CD4-positive, alpha-beta T cell treated with Interleukin-6 for 4 hours (primary cell): ENCODE measurements at regions not wholly inside any gene's neighbourhood (a gene's known extent, or its start where the extent isn't known, plus 50 kb on each side); places are given as distances from the start of the nearest gene placed in this dataset.

Experiments used
- DNase-seq: peaks from one replicate; pipeline ENCODE4 v3.0.0-alpha.2; 2020; ENCODE audit warnings: mixed read lengths

DNA sequence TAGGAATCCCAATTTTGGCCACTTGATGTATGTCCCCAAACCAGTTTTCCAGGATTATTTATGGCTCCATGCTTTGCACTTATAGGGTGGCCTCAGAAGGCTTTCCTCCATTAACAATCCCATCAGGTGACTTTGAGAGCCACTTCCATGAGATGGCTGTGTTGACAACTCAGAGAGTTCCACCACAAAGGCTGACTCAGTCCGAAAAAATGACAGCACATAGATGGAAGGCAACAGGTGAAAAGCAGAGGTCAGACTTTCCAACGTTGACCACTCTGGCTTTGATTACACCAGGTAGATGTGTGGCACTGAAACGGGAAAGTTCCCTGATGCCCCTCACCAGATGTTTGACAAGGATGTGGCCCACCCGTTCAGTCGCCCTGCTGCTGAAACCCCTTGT, 431.4 kb upstream of the TNP1 start:
- no peak for DNase-seq

DNA sequence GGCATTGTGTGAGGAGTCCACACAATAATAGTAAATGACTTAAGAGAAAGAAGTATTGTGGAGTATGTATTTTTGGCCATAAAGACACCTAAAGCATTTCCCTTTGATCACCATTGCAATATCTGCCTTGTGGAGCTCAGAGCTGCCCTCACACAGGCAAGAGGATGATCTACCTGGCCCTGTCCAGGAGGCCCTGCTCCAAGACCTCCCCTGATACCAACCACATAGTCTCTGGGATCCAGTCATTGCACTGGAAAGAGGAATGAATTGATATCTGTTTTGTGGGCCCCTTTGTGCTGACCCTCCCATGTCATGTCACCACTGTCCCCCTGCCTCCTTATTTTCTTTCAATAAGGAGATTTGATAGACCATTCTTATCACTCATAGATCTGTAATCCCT, 430.6 kb upstream of the TNP1 start:
- DNase-seq: no peak

DNA sequence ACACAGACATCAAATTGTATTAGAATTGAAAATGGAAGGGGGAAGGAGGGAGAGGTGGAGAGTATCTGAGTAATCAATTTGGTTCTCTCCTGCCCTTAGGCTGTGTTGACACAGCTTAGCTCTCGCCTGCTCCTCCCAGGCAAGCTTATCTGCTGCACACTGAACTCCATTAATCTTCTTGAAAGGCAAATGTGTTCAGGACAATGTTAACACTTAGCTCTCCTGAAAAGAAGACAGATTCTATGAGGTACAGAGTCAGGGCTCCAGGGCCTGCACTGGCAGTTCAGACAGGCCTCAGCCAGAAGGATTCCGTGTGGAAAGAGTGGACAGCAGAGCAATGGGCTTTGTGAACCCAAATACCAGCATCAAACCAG, 430.0 kb upstream of the TNP1 start:
- DNase-seq: no peak

DNA sequence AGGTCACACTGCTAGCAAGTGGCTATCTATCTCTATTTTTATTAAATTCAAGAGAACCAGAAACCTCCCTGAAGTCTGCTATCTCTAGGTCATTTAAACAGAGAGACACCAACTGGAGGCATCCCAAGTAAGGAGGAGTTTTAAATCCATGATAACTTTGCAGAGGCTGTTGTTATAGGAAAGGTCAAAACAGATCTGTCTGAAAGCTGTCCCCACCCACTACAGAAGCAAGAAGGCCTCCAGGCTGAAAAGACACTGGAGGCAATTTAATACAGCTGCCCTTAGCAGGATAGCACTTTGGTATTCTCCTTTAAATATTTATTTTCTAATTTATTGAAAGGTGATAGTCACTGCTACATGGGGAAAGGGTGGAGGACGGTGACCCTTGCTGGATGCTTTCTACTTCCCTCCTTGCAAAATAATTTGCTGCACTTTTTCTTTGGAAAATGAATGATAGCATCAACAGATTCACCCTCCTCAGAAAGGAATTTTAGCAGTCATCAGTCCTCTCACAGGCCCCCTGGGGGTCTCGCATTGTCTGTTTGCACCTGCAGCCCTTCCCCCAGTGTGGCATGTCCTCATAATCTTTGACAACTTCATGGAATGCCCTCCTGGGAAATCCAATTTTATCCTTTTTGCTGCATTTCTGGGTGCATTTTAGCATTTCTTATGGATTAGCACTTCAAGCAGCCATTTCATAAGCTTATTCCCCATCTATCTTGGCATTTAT, 429.5 kb upstream of the TNP1 start:
- no peak for DNase-seq

DNA sequence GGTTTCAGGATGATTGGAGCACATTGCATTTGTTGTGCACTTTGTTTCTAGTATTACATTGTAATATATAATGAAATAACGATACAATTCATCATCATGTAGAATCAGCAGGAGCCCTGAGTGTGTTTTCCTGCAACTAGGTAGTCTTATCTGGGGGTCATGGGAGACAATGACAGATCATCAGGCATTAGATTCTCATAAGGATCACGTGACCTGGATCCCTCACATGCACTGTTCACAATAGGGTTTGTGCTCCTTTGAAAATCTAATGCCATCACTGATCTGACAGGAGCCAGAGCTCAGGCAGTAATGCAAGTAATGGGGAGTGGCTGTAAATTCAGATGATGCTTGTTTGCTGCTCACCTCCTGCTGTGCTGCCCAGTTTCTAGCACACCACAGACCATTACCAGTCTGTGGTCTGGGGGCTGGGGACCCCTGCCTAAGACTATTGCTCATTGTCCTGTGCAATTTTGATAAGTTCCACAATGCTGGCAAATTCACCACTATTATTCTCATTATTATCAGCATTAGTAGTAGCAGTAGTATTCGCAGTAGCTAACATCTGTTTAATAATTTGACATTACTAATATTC, 428.7 kb upstream of the TNP1 start:
- DNase-seq: no peak

DNA sequence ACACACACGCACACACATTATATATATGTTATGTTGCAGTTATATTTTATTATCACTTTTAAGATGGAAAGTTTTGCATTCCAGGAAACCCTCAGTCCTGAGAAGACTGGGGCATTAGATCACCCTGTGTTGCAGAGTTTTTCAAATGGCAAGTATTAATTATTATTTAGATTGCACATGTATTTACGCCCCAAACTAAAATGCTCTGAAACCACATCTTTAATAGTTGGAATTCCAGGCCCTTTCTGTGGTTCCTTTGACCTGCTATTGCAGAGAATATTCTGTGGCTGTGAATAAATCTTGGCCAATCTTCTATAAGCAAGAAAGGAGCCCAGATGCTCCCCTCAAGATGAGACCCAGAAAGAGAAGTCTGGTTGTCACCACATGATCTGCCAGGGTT, 427.0 kb upstream of the TNP1 start:
- DNase-seq: no peak

DNA sequence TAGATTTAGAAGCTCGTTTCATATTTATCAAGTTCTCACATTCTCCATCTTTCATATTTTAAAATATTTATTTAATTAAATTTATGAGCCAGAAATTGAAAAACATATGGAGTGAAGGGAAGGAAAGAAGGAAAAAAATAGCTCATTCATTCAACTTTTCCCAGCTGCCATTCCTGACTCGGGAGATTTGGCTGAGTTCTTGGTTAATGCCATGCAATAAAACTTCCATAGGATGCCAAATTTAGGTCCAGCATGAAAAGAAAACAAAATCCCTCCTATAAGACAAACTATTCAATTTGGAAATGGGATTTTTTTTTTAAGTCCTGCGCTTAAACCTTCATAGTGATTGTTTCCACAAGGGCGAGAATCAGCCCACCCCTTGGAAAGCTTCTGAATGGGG, 426.1 kb upstream of the TNP1 start:
- DNase-seq: no peak

DNA sequence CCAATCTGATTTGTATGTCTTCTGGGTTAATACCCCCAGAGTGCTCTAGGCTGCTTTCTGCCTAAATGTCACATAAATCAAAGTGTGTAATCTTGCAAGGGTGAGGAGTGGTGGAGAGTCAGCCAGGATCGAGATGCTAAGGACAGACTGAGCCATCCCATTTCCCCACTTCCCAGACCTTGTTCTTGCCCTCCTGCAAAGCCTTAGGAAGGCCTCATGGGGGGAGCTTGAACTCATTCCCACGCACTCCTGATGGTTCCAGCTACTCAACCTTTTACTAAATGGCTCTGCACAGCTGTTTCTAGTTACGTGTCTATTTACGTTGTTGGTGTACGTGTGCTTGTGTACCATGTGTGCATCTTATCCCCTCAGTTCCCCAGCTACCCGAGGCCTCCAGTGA, 423.6 kb upstream of the TNP1 start:
- no peak for DNase-seq

DNA sequence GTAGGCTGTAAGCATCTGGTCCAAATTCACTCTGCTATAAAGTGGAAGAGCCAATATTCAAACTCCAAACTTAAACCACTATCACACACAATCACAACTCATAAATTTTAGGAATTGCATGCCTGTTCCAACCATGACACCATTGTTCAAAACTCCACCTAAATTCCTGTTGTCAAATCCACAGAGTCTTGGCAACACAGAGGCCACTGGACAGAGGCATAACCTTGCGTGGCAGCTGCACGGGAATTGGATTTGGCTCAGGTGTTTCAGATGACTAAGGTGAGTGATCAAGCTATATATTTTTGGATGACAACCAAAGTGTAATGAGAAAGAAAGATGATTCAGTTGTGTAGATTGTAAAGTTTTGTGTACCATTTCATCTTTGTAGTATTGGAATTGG, 422.7 kb upstream of the TNP1 start:
- DNase-seq: no peak

DNA sequence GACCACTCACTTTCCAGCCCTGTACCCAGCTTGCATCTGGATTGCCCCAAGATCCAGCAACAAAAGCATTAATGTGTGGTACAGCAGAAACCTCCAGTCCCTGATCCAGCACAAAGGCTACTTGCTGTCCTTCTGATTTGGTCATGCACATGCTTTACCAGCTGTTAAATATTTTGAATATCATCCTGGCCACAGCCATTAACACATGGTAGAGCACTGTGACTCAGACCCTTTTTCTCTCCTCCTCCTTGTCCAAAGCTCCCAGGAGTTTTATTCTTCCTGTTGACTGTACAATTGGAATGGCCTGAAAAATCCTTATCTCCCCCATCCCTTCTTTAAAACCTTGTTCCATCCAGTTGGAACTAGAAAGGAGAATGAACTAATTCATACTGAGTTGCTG, 419.7 kb upstream of the TNP1 start:
- DNase-seq: no peak

DNA sequence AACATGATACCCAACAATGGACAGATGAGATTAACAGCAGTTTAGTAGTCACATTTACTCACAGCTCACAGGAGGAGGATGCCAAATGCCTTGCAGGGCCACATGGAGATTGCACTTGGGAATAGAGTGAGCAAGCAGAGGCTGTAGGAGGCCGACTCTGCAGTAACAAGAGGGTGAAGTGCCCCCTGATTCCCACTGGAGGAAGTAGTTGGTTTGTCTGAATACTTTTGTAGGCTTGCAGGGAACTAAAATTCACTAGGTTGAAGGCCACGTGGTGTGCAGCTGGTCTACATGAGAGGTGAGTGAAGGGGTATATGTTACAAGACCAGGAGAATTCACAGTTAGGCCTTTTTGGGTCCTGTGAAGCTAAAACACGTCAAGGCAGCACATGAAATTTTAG, 419.3 kb upstream of the TNP1 start:
- DNase-seq: no peak

DNA sequence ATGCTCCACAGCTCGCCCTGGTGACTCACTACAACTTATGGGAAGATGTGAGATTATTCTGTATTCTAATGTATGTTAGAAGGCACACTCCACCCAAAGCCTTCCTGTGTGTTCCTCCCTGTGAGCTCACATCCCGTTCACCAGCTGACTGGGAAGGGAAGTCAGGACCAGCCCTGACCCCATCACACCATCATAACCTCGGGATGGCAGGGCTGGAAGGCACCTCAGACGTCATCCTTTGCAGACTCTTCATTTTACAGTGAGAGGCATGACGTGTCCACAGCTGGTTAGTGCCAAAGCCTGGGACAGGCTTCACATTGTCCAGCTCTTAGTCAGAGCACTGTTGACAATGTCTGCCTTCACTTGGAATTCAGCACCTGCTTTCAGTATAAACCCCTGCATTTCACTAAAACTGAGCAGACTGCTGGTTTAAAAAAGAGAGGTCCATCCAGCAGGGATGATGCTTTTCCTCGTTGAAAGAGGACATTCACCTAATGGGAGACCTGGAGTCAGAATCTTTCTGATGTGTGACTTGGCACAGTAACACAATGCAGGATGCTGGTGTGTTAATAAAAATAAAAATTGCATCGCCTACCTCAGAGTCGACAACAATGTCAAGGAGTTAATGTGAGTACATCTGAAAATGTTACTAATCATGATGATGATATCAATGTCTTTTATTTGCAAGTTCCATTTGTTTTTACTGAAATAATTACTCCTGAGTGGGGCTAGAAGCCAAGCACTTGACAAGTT, 418.0 kb upstream of the TNP1 start:
- no peak for DNase-seq

DNA sequence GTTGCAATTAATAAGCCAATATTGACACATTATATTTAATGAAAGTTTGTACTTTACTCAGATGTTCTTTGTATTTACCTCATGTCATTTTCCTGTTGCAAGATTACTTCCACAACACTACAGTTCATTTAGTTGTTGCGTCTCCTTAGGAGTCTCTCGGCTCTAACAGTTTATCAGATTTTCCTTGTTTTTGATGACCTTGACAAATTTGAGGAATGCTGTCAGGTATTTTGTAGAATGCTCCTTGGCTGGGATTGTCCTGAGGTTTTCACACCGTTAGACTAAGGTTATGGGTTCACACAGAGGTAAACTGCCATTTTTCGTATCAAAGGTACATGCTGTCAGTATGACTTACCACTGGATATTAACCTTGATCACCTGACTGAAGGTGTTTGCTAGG, 416.6 kb upstream of the TNP1 start:
- no peak for DNase-seq

DNA sequence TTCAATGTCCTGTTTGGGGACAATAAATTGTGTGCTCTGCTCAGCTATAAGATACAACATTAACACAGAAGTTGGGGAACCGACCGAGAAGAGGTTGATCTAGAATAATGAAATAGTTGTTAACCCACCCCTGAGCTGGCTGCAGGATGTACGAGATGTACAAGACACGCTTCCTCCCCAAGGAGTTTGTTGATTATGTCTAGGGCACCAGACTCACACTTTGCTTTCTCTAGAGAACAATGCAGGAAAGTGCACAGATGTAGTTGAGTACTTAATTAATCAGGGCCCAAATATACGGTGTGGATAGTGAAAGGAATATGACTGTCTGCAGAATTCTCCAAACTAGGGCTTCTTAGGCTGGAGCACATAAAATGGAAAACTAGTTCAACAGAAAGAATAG, 415.2 kb upstream of the TNP1 start:
- DNase-seq: no peak

DNA sequence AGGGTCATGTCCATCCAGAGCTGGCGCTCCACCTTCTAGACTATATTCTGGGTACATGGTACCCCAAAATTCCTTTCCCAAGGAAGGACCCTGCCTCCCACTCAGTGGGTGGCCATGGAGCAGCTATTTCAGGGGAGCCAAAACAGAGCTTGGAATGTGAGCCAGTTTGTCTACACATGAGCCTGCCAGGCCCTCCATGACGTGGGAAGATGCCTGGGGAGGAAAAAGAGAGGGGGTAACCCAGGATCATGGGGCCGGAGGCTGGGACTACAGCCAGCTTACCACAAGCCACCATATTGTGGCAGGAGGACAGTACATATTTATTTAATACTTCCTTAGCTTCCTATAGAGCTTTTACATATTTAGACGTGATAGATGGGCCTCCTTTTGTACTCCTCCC, 414.7 kb upstream of the TNP1 start:
- no peak for DNase-seq

DNA sequence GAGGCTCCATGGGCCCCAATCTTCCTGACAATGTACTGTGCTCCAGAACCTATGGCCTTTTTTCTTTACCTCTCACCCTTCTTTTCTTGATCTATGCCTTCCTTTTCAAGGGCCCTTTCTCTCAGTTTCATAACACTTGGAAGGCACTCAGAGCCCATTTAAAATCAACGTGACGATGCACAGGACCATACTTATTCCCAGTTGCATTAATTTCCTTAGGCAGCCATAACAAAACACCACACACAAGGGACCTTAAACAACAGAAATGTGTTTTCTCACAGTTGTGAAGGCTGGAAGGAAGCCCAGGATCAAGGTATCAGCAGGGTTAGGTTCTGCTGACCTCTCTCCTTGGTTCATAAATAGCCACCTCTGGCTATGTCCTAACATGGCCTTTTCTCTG, 414.0 kb upstream of the TNP1 start:
- no peak for DNase-seq

DNA sequence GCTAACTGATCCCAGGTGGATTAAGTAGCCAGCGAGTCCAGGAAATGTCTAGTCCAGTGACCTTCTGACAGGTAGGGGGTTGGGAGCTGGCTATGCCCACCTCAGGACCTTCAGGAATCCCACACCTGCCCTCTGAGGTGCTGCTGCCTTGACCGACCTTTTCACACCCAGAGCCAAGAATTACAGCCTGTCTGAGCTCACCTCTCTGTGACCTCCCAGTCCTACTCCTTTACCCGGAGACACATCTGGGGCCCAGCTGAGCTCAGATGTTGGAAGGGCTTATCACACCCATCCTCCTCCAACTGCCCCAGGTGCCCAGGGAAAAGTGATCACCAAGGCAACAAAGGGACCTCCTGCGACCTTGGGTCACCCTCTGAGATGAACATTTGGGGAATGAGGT, 413.3 kb upstream of the TNP1 start:
- DNase-seq: no peak

DNA sequence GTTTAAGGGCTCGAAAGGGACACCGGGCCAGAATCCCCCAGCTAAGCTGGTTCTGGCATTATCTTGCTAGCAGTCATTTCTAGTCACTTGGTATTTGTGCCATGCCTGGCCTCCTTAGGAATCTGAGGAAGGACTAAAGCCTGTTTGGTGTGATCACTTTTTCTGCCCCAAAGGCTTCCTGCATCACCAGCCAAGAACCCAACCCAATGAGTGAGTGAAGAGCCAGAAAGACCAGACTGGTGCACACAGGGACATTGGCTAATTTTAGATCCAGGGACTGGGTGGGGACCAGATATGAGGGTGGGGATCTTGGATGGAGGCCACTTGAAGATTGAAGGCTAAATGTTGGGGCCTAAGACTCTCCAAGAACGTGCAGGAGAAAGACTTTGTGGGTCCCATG, 411.9 kb upstream of the TNP1 start:
- DNase-seq: no peak

DNA sequence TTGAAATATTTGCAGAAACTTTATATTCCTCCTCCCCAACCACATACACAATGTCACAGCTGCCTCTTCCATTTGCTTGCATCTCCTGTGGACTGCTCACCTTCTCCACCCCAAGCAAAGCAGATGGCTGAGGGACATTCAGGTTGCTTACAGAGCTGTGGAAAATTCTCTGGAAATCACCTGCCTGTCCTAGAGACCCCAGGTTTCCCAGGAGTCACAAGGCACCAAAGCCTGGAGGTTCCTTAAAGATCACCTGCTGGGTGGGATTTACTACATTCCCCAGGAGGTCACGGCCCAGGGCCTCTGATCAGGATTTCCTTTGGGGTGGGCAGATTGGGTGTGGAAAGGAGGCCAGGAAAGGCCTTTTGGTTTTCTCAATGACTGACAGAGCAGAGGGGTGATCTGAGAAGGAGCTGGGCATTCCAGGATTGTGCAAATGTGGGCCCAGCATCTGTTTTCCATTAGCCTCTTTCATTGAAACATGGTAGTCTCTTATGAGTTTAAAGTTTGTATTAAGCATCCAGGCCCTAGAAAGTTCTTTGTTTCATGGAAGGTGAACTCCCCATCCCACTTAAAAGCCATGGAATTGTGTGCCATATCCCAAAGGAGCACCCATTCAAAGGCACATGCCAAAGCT, 410.7 kb upstream of the TNP1 start:
- no peak for DNase-seq

DNA sequence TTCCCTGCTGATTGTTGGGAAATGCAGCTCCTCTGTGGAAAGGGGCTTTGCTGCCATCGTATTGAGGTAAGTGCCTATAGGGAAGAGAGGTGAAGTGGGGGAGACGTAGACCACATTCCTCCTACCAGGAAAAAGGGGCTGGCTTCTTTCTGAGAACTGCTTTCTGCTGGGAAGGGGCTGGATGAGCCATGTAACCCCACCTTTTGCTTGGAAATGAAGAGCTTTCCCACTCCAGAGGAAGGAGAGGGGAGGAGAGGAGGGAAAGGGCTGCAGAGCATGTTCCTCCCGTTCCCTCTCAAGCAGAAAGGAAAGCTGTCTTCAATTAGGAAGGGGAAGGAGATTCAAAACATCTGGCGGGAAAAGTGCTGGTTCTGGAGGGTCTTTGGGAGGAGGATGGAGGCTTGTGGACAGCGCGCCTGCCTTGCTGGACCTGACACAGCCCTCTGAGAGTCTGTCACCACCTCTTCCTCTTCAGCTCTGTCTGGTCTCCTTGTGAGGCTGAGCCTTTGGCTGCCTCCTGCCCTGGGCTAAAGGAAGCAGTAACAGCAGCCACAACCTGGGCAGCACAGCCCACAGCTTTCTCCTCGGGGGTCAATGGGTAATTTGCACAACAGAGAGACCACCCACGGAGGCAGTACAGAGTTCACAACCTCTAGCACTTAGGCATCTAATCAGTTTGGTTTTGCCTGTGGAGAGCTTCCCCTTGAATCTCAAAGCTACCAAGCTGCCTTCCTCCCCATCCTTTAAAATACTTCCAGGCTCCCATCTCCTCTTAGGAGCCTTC, 410.0 kb upstream of the TNP1 start:
- DNase-seq: no peak

DNA sequence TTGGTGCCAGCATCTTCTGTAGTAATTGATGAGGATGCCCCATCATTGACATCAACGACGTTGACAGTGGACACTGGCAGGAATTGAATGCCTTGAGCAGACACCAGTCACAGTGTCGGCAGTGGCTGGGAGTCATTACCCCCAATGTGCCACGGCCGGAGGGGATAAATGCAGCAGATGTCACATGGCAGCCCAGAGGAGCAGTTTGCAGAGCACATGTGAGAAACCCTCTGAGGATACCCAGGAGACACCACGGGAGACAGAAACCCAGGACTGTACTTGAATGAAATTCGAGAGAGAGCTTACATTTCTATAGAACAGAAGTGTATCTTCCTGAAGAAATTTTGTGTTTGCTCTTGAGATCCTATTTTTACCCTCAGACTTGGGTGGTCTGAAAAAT, 409.1 kb upstream of the TNP1 start:
- no peak for DNase-seq

DNA sequence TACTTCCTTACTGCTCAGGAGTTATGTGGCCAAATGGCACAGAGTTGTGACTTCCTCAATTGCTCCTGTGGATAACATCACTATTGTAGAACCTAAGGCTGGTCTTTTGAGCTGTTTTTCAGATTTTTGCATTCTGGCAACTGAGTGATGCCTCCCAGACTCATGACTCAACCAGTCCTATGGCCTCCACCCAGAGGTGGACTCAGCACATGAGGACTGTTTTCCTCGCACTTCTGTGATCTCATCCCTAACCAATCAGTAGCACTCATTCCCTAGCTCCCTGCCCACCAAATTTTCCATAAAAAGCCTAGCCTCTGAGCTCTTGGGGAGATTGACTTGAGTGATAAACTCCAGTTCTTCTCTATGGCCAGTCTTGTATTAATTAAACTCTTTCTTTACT, 407.9 kb upstream of the TNP1 start:
- DNase-seq: no peak

DNA sequence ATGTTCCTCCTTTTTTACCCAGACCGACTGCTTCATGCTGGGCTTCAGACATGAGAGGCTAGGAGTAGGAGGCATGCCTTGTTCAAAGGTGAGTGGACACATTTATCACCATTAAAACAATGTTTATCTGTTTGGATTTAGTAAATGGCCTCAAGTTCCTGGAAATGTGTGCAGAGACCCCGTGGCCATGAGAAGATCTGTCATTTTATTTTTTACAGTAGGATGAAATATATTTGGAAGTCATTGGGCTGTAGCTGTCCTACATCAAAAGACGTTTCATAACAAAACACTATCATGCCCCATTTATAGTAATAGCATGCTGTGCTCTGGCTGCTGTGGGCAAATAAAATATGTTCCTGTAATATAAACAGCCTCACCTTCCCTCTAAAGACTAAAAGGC, 403.9 kb upstream of the TNP1 start:
- no peak for DNase-seq
